ENCODE measurements at regions not wholly inside any gene's neighbourhood (a gene's known extent, or its start where the extent isn't known, plus 50 kb on each side); places are given as distances from the start of the nearest gene placed in this dataset.
"Not testable (repeated sequence)": the region's sequence is repeated elsewhere in the genome, so short reads cannot be mapped to it uniquely, and the experiment has no call there.

- not testable (repeated sequence) for TF ChIP-seq CTCF (IDR thresholded peaks at IDR 0.05; ENCODE audit: insufficient read depth, low read depth, low read length); EZH2 (IDR thresholded peaks at IDR 0.05; ENCODE audit: insufficient read depth, low read length)
Measured at GRCh38 chr20:25797062-25797461, 100.4 kb upstream of the ZNF337 start.
